H54 (cell line): ENCODE measurements at regions not wholly inside any gene's neighbourhood (a gene's known extent, or its start where the extent isn't known, plus 50 kb on each side); places are given as distances from the start of the nearest gene placed in this dataset.

Source experiments
- DNase-seq: peaks from one replicate; pipeline ENCODE4 v3.0.0; 2011; ENCODE audit warnings: low spot score, mixed read lengths; ENCODE audit not compliant: insufficient read length
- FAIRE-seq: peaks from 3 replicates; lab custom pipeline; 2011; peaks lifted over from hg19 to GRCh38; lab: Jason Lieb, UNC
- POLR2A ChIP-seq: IDR thresholded peaks from 2 replicates; pipeline ENCODE4 v1.6.1; 2011; ENCODE audit warnings: low read depth, mild to moderate bottlenecking, low read length

- TF ChIP-seq POLR2A = no peak
- DNase-seq (no peak), FAIRE-seq (no peak)
Observed at GRCh38 chr5:67487862-67488261, 291.3 kb upstream of the CD180 start.

DNA sequence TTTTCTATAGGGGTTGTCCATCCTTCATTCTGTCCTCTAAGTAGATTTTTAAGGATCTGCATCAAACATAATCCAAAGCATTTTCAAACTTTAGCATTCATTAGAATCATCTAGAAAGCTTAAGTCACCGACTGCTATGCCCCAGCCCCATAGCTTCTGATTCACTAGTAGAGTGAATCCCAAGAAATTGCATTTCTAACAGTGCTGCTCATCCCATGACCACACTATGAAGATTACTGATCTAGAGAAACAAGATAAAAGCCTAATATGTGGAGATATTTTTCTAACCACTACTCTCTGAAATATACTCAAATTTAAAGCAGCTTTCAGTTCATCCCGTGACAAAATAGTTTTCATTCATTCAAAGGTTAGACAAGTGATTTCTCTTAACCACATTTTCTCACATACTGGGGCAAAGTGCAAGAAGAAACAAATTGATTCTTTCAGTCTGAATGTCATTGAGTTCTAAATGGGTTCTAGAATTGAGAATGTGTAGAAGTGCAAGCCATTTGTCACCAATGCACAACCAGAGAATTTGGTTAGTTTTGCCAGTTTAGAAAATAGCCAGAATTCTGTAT lies 286.9 kb upstream of the CD180 start:
- FAIRE-seq (no peak), DNase-seq (no peak)
- TF ChIP-seq POLR2A = no peak

DNA sequence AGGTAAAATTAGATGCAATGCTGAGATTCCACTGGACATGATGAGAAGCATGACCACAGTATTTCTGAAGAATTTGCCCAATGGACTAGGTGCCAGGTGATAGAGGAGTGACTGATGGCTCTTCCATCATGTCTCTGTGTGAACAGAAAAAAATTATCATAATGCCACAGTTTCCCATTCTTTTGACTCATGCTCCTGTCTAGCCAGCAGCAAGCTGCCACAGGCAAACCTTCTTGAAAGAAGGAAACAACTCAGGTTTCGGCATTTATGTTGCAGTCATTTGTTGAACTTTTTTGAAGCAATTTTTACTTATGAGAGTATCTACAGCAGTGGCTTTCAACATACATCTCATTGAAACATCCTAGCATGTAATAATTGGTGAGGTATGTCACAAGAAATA lies 284.8 kb upstream of the CD180 start:
- FAIRE-seq = no peak
- TF ChIP-seq POLR2A = no peak
- no peak for DNase-seq

DNA sequence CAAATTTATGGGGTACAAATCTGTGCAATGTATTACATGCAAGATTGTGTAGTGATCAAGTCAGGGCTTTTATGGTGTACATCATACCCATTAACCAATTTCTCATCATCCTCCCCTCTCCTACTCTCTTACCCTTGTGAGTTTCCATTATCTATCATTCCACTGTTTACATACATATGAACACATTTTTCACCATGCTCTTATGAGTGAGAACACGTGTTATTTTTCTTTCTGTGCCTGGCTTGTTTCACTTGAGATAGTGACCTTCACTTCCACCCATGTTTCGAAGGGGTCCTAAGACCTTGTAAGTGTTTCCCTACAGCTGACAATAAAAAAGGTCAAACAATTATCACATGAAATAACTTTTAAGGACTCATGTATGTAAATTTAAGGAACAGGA lies 281.7 kb upstream of the CD180 start:
- DNase-seq (no peak), FAIRE-seq (no peak)
- TF ChIP-seq POLR2A = no peak

DNA sequence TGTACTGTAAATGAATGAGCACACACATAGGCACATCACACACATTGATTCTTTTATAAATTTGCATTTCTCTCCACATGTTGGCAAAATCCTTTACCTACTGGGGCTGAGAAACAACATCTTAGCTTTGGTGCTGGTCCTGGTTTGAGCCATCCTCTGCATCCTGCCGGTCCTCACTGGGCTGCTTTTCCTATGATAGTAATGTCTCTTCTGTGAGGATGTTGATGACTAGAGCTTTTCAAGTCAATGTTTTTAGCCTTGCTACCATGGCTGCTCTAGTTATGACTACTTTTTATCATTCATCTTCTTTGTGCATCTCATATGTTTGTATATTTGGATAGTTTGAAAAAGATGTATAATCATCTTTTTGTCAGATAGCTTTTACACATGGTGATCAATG lies 280.4 kb upstream of the CD180 start:
- no peak for TF ChIP-seq POLR2A
- FAIRE-seq = no peak
- no peak for DNase-seq

DNA sequence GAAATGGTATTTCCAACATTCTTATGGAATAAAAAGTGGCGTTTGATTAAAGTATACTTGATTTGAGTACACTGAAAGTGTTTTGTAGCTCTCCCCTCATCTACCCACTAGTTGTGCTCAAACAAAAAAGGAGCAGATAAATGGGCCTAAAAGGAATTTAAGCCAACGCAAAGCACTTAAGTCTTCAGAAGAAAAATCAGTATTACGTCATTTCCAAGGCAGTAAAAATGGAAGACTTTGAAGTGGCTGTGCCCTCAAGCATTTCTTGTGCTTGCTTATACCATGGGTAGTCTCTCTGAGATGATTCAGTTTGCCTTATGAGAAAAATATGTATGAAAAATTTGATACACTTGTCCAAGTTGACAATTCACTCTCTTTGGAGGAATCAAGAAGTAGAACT lies 279.9 kb upstream of the CD180 start:
- DNase-seq = no peak

GRCh38 chr5:67475489-67475888 lies 278.9 kb upstream of the CD180 start:
- DNase-seq = no peak
- no peak for TF ChIP-seq POLR2A
- no peak for FAIRE-seq

More for the DNA sequence above, 279.9 kb upstream of the CD180 start:
- FAIRE-seq = no peak
- TF ChIP-seq POLR2A = no peak

DNA sequence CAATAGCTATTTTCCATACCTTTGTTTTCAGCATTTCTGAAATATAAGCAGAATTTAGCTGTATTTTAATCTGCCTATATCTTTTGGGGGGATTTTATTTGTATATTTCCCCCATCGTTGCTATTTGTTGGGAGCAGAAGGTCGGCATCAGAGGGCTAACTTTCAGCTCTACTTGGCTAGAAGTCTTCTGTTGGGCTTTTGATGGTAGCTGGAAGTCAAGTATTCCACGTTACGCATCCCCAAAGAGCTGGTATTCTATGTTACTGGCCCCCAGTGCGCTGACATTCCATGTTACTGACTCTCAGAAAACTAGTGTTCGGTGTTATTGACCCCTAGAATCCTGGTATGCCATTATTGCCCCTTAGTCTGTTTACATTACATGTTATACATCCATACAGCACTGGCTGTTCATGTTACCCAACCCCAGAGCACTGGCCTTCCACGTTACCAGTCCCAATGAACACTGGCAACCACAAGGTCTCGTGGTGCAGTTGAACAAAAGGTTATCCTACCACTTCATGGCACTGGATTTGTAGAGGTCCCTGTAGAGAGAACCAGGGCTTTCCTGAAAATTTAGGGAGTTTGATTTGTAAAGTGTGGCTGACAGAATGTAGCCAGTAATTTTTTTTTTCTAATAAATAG lies 278.1 kb upstream of the CD180 start:
- no peak for DNase-seq
- no peak for TF ChIP-seq POLR2A
- FAIRE-seq = no peak

DNA sequence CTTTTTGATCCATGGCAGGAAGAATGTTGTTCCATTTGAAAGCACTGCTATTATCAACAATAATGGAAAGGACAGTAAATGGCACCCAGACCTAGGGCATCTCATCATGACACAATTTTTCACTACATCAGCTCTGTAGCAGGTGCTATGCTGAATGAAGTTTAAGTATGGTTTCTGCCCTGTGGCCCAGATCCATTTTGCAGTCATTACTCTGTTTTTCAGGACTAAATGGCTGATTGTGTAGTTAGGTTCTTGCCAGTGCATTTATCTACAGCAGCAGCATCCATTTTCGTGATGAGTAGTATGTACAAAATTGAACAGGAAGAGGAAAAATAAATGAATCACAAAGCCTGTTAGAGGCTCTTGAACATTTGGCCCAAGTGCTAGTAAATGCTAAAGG lies 270.5 kb upstream of the CD180 start:
- TF ChIP-seq POLR2A = no peak
- DNase-seq (no peak), FAIRE-seq (no peak)

DNA sequence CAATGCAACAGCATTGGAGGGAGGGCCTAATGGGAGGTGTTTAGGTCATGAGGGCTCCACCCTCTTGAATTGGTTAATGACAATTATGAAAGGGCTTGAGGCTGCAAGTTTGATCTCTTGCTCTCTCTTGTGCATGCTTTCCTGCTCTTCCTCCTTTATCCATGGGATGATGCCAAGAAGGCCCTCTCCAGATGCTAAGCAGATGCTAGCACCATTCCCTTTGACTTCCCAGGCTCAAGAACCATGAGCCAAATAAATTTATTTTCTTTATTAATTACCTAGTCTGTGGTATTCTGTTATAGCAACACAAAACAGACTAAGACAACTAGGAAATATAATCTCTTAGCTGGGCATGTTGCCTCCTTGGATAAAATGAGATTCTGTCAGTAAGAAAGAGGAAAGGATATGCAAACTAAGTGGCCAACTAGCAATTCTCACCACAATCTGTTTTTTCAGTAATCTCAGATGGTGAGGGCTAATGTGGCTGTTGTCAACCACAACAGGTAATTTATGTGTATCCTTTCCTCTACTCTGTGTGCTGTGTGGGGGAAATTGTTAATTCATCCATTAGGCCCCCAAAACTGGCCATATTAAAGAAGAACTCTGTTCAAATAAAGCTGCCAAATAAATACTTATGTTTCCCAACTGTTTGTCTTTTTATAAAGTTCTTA lies 269.1 kb upstream of the CD180 start:
- no peak for TF ChIP-seq POLR2A
- FAIRE-seq = no peak
- no peak for DNase-seq

GRCh38 chr5:67462147-67462546 lies 265.5 kb upstream of the CD180 start:
- no peak for FAIRE-seq
- TF ChIP-seq POLR2A = no peak
- DNase-seq = no peak

GRCh38 chr5:67459253-67459652 lies 262.7 kb upstream of the CD180 start:
- no peak for DNase-seq
- FAIRE-seq = no peak
- no peak for TF ChIP-seq POLR2A

DNA sequence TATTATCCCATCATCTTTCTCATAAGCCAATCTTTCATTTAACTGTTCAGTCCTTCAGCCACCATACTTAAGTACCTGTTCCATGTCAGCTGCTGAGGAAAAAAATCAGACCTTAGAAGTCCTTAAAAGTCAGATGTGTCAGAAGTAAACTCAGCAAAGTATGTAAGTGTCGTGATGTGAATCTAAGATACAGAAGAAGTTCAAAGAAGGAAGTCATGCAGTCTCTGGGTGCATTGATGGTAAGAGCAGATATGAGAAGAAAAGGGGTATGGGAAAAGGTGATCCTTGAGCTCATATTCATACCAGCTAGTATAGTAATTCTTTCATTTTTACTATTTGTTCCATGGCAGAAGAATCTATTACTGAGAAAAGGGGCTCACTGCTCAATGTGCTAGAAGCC lies 259.4 kb upstream of the CD180 start:
- DNase-seq = no peak
- no peak for TF ChIP-seq POLR2A
- no peak for FAIRE-seq

GRCh38 chr5:67454957-67455561 lies 258.5 kb upstream of the CD180 start:
- DNase-seq = no peak
- FAIRE-seq = no peak
- no peak for TF ChIP-seq POLR2A

GRCh38 chr5:67453111-67453905 lies 256.7 kb upstream of the CD180 start:
- no peak for TF ChIP-seq POLR2A
- DNase-seq (no peak), FAIRE-seq (no peak)
